Neuronal stem cell (in vitro differentiated cells): ENCODE measurements at regions not wholly inside any gene's neighbourhood (a gene's known extent, or its start where the extent isn't known, plus 50 kb on each side); places are given as distances from the start of the nearest gene placed in this dataset.

Source experiments
- DNase-seq: peaks from one replicate; pipeline ENCODE4 v3.0.0-alpha.2; 2013; ENCODE audit warnings: low spot score
- H2AFZ ChIP-seq: one replicate; pipeline ENCODE4 v1.6.1; 2013; ENCODE audit warnings: mild to moderate bottlenecking, low read length, inconsistent platforms
- H2AK5ac ChIP-seq: 2 replicates; pipeline ENCODE4 v1.6.1; 2013; ENCODE audit warnings: low read depth, mild to moderate bottlenecking, inconsistent platforms, low read length, moderate library complexity, mixed read lengths
- H2BK120ac ChIP-seq: 2 replicates; pipeline ENCODE4 v1.6.1; 2013; ENCODE audit warnings: low read depth, mild to moderate bottlenecking, inconsistent platforms, low read length, moderate library complexity, mixed read lengths
- H2BK12ac ChIP-seq: one replicate; pipeline ENCODE4 v1.6.1; 2013; ENCODE audit warnings: low read length, inconsistent platforms
- H2BK15ac ChIP-seq: 2 replicates; pipeline ENCODE4 v1.6.1; 2013; ENCODE audit warnings: mild to moderate bottlenecking, low read length, inconsistent platforms, mixed read lengths
- H2BK5ac ChIP-seq: one replicate; pipeline ENCODE4 v1.6.1; 2013; ENCODE audit warnings: inconsistent platforms, mild to moderate bottlenecking, low read length, moderate library complexity
- H3K14ac ChIP-seq: one replicate; pipeline ENCODE4 v1.6.1; 2013; ENCODE audit warnings: low read length, inconsistent platforms
- H3K18ac ChIP-seq: 2 replicates; pipeline ENCODE4 v1.6.1; 2013; ENCODE audit warnings: low read length, inconsistent platforms
- H3K23ac ChIP-seq: 2 replicates; pipeline ENCODE4 v1.6.1; 2013; ENCODE audit warnings: low read depth, mild to moderate bottlenecking, mixed read lengths, low read length, inconsistent platforms; ENCODE audit not compliant: poor library complexity
- H3K27ac ChIP-seq: replicated peaks from 3 replicates; pipeline ENCODE4 v1.5.1; 2013; ENCODE audit warnings: low read length, inconsistent platforms
- H3K27me3 ChIP-seq, 3 experiments: 2 replicates each; pipeline ENCODE4 v1.6.1; 2013; ENCODE audit warnings: low read length in 3 of 3, mild to moderate bottlenecking in 2 of 3, inconsistent platforms in 1 of 3, low read depth in 1 of 3, mixed read lengths in 1 of 3, moderate library complexity in 1 of 3; ENCODE audit not compliant: control insufficient read depth in 3 of 3, insufficient read depth in 3 of 3
- H3K36me3 ChIP-seq, 2 donors: replicated peaks in 1 of 2; 2 replicates each; pipeline ENCODE4 v1.6.1; 2013; ENCODE audit warnings: low read length in 2 of 2; ENCODE audit not compliant: control insufficient read depth in 2 of 2, insufficient read depth in 2 of 2
- H3K4ac ChIP-seq: 2 replicates; pipeline ENCODE4 v1.6.1; 2013; ENCODE audit warnings: inconsistent platforms, mild to moderate bottlenecking, low read length, moderate library complexity
- H3K4me1 ChIP-seq, 2 donors: 1 replicate in 1 of 2; 2 replicates in 1 of 2; pipeline ENCODE4 v1.6.1; 2013; ENCODE audit warnings: low read length in 2 of 2, low read depth in 1 of 2; ENCODE audit not compliant: control insufficient read depth in 2 of 2, insufficient read depth in 1 of 2
- H3K4me2 ChIP-seq: one replicate; pipeline ENCODE4 v1.6.1; 2013; ENCODE audit warnings: mild to moderate bottlenecking, low read length, inconsistent platforms; ENCODE audit not compliant: insufficient read depth, poor library complexity, severe bottlenecking
- H3K4me3 ChIP-seq, 2 donors: 2 replicates each; pipeline ENCODE4 v1.5.1; 2013; ENCODE audit warnings: low read length in 2 of 2, mild to moderate bottlenecking in 2 of 2, inconsistent platforms in 1 of 2, moderate library complexity in 1 of 2
- H3K79me1 ChIP-seq: one replicate; pipeline ENCODE4 v1.6.1; 2013; ENCODE audit warnings: low read depth, mild to moderate bottlenecking, inconsistent platforms, low read length, moderate library complexity
- H3K9ac ChIP-seq: one replicate; pipeline ENCODE4 v1.6.1; 2013; ENCODE audit warnings: mild to moderate bottlenecking, low read depth, low read length, inconsistent platforms; ENCODE audit not compliant: poor library complexity
- H3K9me3 ChIP-seq, 2 donors: replicated peaks in 1 of 2; 2 replicates each; pipeline versions ENCODE3 to v1.6.1; 2013; ENCODE audit warnings: low read length in 2 of 2, mild to moderate bottlenecking in 2 of 2, inconsistent platforms in 1 of 2, low read depth in 1 of 2, mixed read lengths in 1 of 2, moderate library complexity in 1 of 2; ENCODE audit not compliant: control insufficient read depth in 2 of 2, insufficient read depth in 1 of 2
- H4K8ac ChIP-seq: one replicate; pipeline ENCODE4 v1.6.1; 2013; ENCODE audit warnings: low read depth, mild to moderate bottlenecking, inconsistent platforms, low read length, moderate library complexity
- H4K91ac ChIP-seq: one replicate; pipeline ENCODE4 v1.6.1; 2013; ENCODE audit warnings: low read length, low read depth, mild to moderate bottlenecking, inconsistent platforms; ENCODE audit not compliant: poor library complexity
- WGBS, 2 donors: extraction: QIAGEN DNeasy Blood & Tissue Kit; methylation state at CpG; one replicate each; pipeline ENCODE4 v1.1.7; 2013; ENCODE audit warnings: missing lambda C conversion rate in 2 of 2, mixed read lengths in 1 of 2; ENCODE audit not compliant: insufficient read length in 2 of 2, insufficient replicate concordance in 1 of 2; ENCODE audit errors: extremely low coverage in 2 of 2; 5-methylcytosine and 5-hydroxymethylcytosine counted together

- Histone ChIP-seq H3K9ac (no peak overlapping the region), H4K91ac (no peak overlapping the region), H3K14ac (no peak overlapping the region), H2AFZ (no peak overlapping the region), H2AK5ac (no peak overlapping the region), H3K18ac (no peak overlapping the region), H3K4me2 (no peak overlapping the region), H3K9me3 (no peaks in the 10 kb centered on the region), H3K36me3 (no peaks in the 10 kb centered on the region), H3K4ac (no peak overlapping the region), H3K27me3 (no peaks in the 10 kb centered on the region), H3K4me3 (no peak overlapping the region), H2BK15ac (no peak overlapping the region), H3K4me1 (peaks cover 0 to 1% of the 10 kb centered on the region in 2 donors), H2BK120ac (no peak overlapping the region), H3K23ac (no peak overlapping the region), H4K8ac (no peak overlapping the region), H3K27ac (no peak overlapping the region), H2BK12ac (no peak overlapping the region), H3K79me1 (no peaks in the 10 kb centered on the region), H2BK5ac (no peak overlapping the region)
- no CpG with 5 or more reads among the region's 2 CpGs for WGBS, 2 donors
- no peak for DNase-seq
Observed at GRCh38 chr6:105882121-105882803, 203.9 kb upstream of the PRDM1 start.

GRCh38 chr6:105881608-105882007, 204.5 kb upstream of the PRDM1 start:
- H2BK120ac ChIP-seq, result no peak overlapping the region
- H4K91ac ChIP-seq, result no peak overlapping the region
- no peak overlapping the region for H2AK5ac ChIP-seq
- no peak overlapping the region for H3K18ac ChIP-seq
- WGBS, 2 donors, result no CpG with 5 or more reads among the region's 3 CpGs
- H3K4me1 ChIP-seq, result peaks cover 0 to 1% of the 10 kb centered on the region in 2 donors
- no peak for DNase-seq
- no peak overlapping the region for H4K8ac ChIP-seq
- H3K9me3 ChIP-seq, result no peaks in the 10 kb centered on the region
- no peaks in the 10 kb centered on the region for H3K79me1 ChIP-seq
- H2AFZ ChIP-seq, result no peak overlapping the region
- H3K4ac ChIP-seq, result no peak overlapping the region
- H3K27ac ChIP-seq, result no peak overlapping the region
- no peak overlapping the region for H2BK15ac ChIP-seq
- no peak overlapping the region for H2BK12ac ChIP-seq
- no peaks in the 10 kb centered on the region for H3K27me3 ChIP-seq
- H3K36me3 ChIP-seq, result no peaks in the 10 kb centered on the region
- H3K23ac ChIP-seq, result no peak overlapping the region
- H2BK5ac ChIP-seq, result no peak overlapping the region
- H3K4me2 ChIP-seq, result no peak overlapping the region
- H3K4me3 ChIP-seq, result no peak overlapping the region
- H3K9ac ChIP-seq, result no peak overlapping the region
- H3K14ac ChIP-seq, result no peak overlapping the region

- H3K27me3 ChIP-seq, result no peaks in the 10 kb centered on the region
- no peak overlapping the region for H2AFZ ChIP-seq
- H3K4me1 ChIP-seq, result peaks cover 0 to 1% of the 10 kb centered on the region in 2 donors
- no peak overlapping the region for H3K4me3 ChIP-seq
- no peak overlapping the region for H2BK5ac ChIP-seq
- no peak overlapping the region for H2BK120ac ChIP-seq
- no peak overlapping the region for H2BK15ac ChIP-seq
- no peak overlapping the region for H4K91ac ChIP-seq
- H3K4ac ChIP-seq, result no peak overlapping the region
- H3K4me2 ChIP-seq, result no peak overlapping the region
- DNase-seq, result no peak
- H3K9ac ChIP-seq, result no peak overlapping the region
- H3K23ac ChIP-seq, result no peak overlapping the region
- H3K9me3 ChIP-seq, result no peaks in the 10 kb centered on the region
- no peak overlapping the region for H2BK12ac ChIP-seq
- WGBS, 2 donors, result no CpG with 5 or more reads among the region's 13 CpGs
- no peak overlapping the region for H3K27ac ChIP-seq
- no peak overlapping the region for H3K18ac ChIP-seq
- no peak overlapping the region for H3K14ac ChIP-seq
- no peaks in the 10 kb centered on the region for H3K36me3 ChIP-seq
- no peak overlapping the region for H4K8ac ChIP-seq
- no peak overlapping the region for H2AK5ac ChIP-seq
- no peaks in the 10 kb centered on the region for H3K79me1 ChIP-seq
Observed at GRCh38 chr6:105880030-105880492, 206.1 kb upstream of the PRDM1 start.

- Histone ChIP-seq H3K9ac (no peak overlapping the region), H3K27ac (no peak overlapping the region), H2AK5ac (no peak overlapping the region), H3K9me3 (no peaks in the 10 kb centered on the region), H2BK12ac (no peak overlapping the region), H3K23ac (no peak overlapping the region), H3K27me3 (no peaks in the 10 kb centered on the region), H3K4me3 (no peak overlapping the region), H4K8ac (no peak overlapping the region), H3K4me2 (no peak overlapping the region), H2BK120ac (no peak overlapping the region), H2AFZ (no peak overlapping the region), H3K18ac (no peak overlapping the region), H3K14ac (no peak overlapping the region), H3K36me3 (no peaks in the 10 kb centered on the region), H3K4me1 (peaks cover 0 to 1% of the 10 kb centered on the region in 2 donors), H2BK15ac (no peak overlapping the region), H3K79me1 (no peaks in the 10 kb centered on the region), H2BK5ac (no peak overlapping the region), H3K4ac (no peak overlapping the region), H4K91ac (no peak overlapping the region)
- WGBS, 2 donors, result no CpG with 5 or more reads among the region's 2 CpGs
- DNase-seq, result no peak
Observed at GRCh38 chr6:105879146-105879545, 207.0 kb upstream of the PRDM1 start.
